Kidney capillary endothelial cell (primary cell): ENCODE measurements at regions not wholly inside any gene's neighbourhood (a gene's known extent, or its start where the extent isn't known, plus 50 kb on each side); places are given as distances from the start of the nearest gene placed in this dataset.

Experiments used
- DNase-seq: peaks from one replicate; pipeline ENCODE4 v3.0.0-alpha.2; 2018; ENCODE audit warnings: low spot score

- no peak for DNase-seq
Observed at GRCh38 chr3:181660337-181660736, 51.4 kb upstream of the SOX2 start.

GRCh38 chr3:181637456-181637855, 74.3 kb upstream of the SOX2 start:
- DNase-seq: no peak

- DNase-seq: no peak
Observed at GRCh38 chr3:181637056-181637455, 74.7 kb upstream of the SOX2 start.

- DNase-seq: no peak
Observed at GRCh38 chr3:181635141-181635540, 76.6 kb upstream of the SOX2 start.

- DNase-seq: no peak
Observed at GRCh38 chr3:181633556-181633955, 78.2 kb upstream of the SOX2 start.

GRCh38 chr3:181631901-181632300, 79.8 kb upstream of the SOX2 start:
- DNase-seq: peak; percentile 65

GRCh38 chr3:181630853-181631252, 80.9 kb upstream of the SOX2 start:
- DNase-seq: peak; percentile 42

GRCh38 chr3:181629711-181630110, 82.0 kb upstream of the SOX2 start:
- DNase-seq: no peak

- DNase-seq: peak; percentile 65
Observed at GRCh38 chr3:181629029-181629428, 82.7 kb upstream of the SOX2 start.

- no peak for DNase-seq
Observed at GRCh38 chr3:181628384-181628783, 83.3 kb upstream of the SOX2 start.

- no peak for DNase-seq
Observed at GRCh38 chr3:181626036-181626435, 85.7 kb upstream of the SOX2 start.

GRCh38 chr3:181623924-181624694, 87.6 kb upstream of the SOX2 start:
- DNase-seq: peak; percentile 46

- DNase-seq: peak; percentile 52
Observed at GRCh38 chr3:181622365-181622764, 89.4 kb upstream of the SOX2 start.

GRCh38 chr3:181619897-181620296, 91.8 kb upstream of the SOX2 start:
- DNase-seq: no peak

GRCh38 chr3:181618260-181618659, 93.5 kb upstream of the SOX2 start:
- no peak for DNase-seq

GRCh38 chr3:181616088-181617070, 95.3 kb upstream of the SOX2 start:
- DNase-seq: no peak

- DNase-seq: no peak
Observed at GRCh38 chr3:181615666-181616065, 96.1 kb upstream of the SOX2 start.

GRCh38 chr3:181614878-181615277, 96.8 kb upstream of the SOX2 start:
- no peak for DNase-seq

- no peak for DNase-seq
Observed at GRCh38 chr3:181613813-181614212, 97.9 kb upstream of the SOX2 start.

GRCh38 chr3:181613191-181613590, 98.5 kb upstream of the SOX2 start:
- no peak for DNase-seq

GRCh38 chr3:181610973-181611265, 100.8 kb upstream of the SOX2 start:
- DNase-seq: no peak

- no peak for DNase-seq
Observed at GRCh38 chr3:181610083-181610972, 101.4 kb upstream of the SOX2 start.
